Chondrocyte (in vitro differentiated cells): ENCODE measurements at regions not wholly inside any gene's neighbourhood (a gene's known extent, or its start where the extent isn't known, plus 50 kb on each side); places are given as distances from the start of the nearest gene placed in this dataset.

Experiments
- DNase-seq: peaks from one replicate; pipeline ENCODE4 v3.0.0; 2021; ENCODE audit warnings: mixed read lengths, low spot score
- H3K27ac Mint-ChIP-seq: one replicate; pipeline ENCODE4 v1.8.0; 2021; ENCODE audit warnings: mild to moderate bottlenecking, moderate library complexity, mixed read lengths; ENCODE audit not compliant: unreplicated experiment
- H3K27me3 Mint-ChIP-seq: 2 replicates; pipeline ENCODE4 v1.8.0; 2021; ENCODE audit warnings: low read depth, mixed read lengths
- H3K36me3 Mint-ChIP-seq: 2 replicates; pipeline ENCODE4 v1.8.0; 2021; ENCODE audit warnings: low read depth, mixed read lengths
- H3K4me1 Mint-ChIP-seq: 2 replicates; pipeline ENCODE4 v1.8.0; 2021; ENCODE audit warnings: low read depth, mild to moderate bottlenecking, mixed read lengths
- H3K4me3 Mint-ChIP-seq: one replicate; pipeline ENCODE4 v1.8.0; 2021; ENCODE audit warnings: mild to moderate bottlenecking, moderate library complexity, mixed read lengths; ENCODE audit not compliant: unreplicated experiment
- H3K9me3 Mint-ChIP-seq: 2 replicates; pipeline ENCODE4 v1.8.0; 2021; ENCODE audit warnings: low read depth, mixed read lengths
- TF ChIP-seq, protein P1 (sequence below): fragments of 200-600 bp; sonication (generic); IDR thresholded peaks from 2 replicates; pipeline ENCODE4 v1.5.0; 2021; ENCODE audit warnings: antibody characterized with exemption, mild to moderate bottlenecking, moderate library complexity

DNA sequence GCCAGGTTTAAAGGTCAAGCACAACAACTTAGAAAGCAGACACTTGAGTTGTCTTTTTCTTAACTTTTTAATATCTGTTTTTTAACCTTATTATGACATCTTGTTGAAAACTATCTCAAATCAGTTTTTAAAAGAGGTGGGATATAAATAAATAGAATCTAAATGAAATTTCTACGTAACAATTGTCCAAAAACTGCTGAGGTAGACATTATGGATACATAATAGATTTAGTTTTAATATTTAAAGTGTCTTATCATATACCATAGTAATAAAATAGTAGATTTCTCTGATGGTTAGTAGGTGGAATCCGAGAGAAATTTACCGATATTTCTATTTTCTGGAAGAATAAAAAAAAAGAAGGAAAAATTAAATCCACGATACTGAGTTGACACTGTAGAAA, 113.9 kb upstream of the MMS22L start:
- Mint-ChIP-seq H3K36me3 (no peaks in the 10 kb centered on the region), H3K27ac (no peak overlapping the region), H3K4me1 (no peaks in the 10 kb centered on the region), H3K27me3 (peaks cover 21% of the 10 kb centered on the region), H3K4me3 (no peak overlapping the region), H3K9me3 (no peaks in the 10 kb centered on the region)
- no peak for DNase-seq
- TF ChIP-seq, protein P1, sequence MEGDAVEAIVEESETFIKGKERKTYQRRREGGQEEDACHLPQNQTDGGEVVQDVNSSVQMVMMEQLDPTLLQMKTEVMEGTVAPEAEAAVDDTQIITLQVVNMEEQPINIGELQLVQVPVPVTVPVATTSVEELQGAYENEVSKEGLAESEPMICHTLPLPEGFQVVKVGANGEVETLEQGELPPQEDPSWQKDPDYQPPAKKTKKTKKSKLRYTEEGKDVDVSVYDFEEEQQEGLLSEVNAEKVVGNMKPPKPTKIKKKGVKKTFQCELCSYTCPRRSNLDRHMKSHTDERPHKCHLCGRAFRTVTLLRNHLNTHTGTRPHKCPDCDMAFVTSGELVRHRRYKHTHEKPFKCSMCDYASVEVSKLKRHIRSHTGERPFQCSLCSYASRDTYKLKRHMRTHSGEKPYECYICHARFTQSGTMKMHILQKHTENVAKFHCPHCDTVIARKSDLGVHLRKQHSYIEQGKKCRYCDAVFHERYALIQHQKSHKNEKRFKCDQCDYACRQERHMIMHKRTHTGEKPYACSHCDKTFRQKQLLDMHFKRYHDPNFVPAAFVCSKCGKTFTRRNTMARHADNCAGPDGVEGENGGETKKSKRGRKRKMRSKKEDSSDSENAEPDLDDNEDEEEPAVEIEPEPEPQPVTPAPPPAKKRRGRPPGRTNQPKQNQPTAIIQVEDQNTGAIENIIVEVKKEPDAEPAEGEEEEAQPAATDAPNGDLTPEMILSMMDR, result no peak

DNA sequence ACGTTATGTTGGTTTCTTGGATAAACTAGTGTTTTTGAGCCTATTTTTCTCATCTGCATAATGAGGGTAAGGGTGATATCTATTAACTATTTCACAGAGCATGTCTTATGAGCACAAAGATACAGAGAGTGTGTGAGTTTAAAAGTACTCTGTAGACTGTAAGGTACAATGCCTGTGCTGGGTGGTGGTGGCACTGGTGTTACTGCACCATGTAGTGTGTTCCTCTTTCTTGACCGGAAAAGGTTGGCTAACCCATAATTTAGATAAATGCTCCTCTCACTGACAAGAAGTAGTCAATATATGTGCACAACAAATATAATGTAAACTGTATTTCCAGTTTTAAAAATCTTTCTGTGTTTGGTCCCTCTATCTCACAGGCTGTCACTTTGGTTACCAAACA, 116.2 kb upstream of the MMS22L start:
- H3K36me3 Mint-ChIP-seq, result no peaks in the 10 kb centered on the region

DNA sequence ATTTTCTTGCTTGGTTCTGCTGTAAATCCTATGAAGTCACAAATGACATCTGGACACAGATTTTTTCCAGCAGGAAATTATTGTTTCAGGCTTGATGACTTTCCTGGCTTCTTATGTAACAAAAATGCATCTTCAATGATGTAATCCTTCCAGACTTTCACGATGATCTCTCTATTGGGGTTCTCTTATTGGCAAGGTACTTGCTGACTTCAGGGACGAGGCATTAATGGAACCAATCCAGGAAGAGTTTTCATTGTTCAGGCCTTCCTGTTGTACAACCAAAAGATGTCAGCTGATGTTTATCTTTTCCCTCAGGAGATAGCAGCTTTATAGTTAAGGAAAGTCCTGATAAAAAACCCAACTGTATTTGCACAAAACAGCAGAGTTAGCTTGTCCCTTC, 118.5 kb upstream of the MMS22L start:
- Mint-ChIP-seq H3K4me3 (no peak overlapping the region), H3K36me3 (no peaks in the 10 kb centered on the region), H3K27me3 (peaks cover 10% of the 10 kb centered on the region), H3K27ac (no peak overlapping the region), H3K9me3 (peaks cover 5% of the 10 kb centered on the region), H3K4me1 (no peaks in the 10 kb centered on the region)
- TF ChIP-seq, protein P1, result no peak
- DNase-seq, result no peak

More for the DNA sequence above, 116.2 kb upstream of the MMS22L start:
- DNase-seq, result no peak
- H3K27ac Mint-ChIP-seq, result no peak overlapping the region
- TF ChIP-seq, protein P1, result no peak
- no peak overlapping the region for H3K4me3 Mint-ChIP-seq
- H3K9me3 Mint-ChIP-seq, result peaks cover 5% of the 10 kb centered on the region
- H3K4me1 Mint-ChIP-seq, result no peaks in the 10 kb centered on the region
- peaks cover 16% of the 10 kb centered on the region for H3K27me3 Mint-ChIP-seq

DNA sequence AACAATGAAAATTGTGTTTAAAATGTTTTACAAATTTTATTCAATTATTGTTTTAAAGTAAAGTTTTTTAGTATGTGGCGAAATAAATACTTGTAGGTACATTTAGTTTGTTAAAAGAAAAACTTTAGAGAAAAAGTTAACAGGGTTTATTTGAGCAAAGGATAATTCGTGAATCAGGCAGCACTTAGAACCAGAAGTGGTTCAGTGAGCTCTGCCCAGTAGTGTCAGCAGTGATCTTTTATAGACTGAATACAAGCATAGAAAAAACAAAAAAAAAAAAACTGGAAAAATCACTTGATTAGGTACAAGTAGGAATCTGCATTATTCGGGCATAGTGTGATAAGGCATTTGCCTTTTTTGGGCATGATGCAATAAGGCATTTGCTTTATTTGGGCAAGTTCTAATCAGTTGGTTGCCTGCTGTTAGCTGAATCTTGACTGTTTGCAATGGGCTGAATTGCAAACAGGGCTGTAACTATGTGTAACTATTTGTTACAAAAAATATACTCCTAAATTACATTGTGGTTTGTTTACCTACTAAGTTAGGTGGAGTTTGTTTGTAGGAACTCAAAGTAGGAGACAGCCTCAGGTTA, 122.9 kb upstream of the MMS22L start:
- TF ChIP-seq, protein P1, result no peak
- Mint-ChIP-seq H3K9me3 (peaks cover 5% of the 10 kb centered on the region), H3K4me1 (no peaks in the 10 kb centered on the region), H3K27me3 (peaks cover 16% of the 10 kb centered on the region), H3K4me3 (no peak overlapping the region), H3K36me3 (no peaks in the 10 kb centered on the region), H3K27ac (no peak overlapping the region)
- no peak for DNase-seq

DNA sequence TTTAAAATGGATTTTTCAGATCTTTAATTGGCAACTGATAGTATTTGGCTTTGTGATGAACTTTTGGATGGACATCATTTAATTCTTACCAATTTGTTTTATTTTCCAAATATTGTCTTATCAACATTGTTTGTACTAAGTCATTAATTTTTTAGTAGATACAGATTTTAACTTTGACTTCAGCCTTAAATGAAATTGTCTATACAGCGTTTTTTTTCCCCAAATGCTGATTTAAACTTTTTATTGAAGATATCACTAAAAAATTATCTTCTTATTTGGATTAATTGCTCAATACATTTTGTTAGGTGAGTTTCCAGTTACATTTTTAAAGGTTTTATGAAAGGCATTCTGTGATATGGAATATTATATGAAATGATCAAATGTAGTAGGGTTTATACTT, 123.6 kb upstream of the MMS22L start:
- Mint-ChIP-seq H3K4me3 (no peak overlapping the region), H3K27ac (no peak overlapping the region), H3K27me3 (peaks cover 16% of the 10 kb centered on the region), H3K9me3 (peaks cover 5% of the 10 kb centered on the region), H3K4me1 (no peaks in the 10 kb centered on the region), H3K36me3 (no peaks in the 10 kb centered on the region)
- TF ChIP-seq, protein P1, result no peak
- DNase-seq, result no peak
